GM06990 (cell line): ENCODE measurements at regions not wholly inside any gene's neighbourhood (a gene's known extent, or its start where the extent isn't known, plus 50 kb on each side); places are given as distances from the start of the nearest gene placed in this dataset.

Source experiments
- DNase-seq: peaks from one replicate; pipeline ENCODE4 v3.0.0-alpha.2; 2011; ENCODE audit not compliant: insufficient read length; ENCODE audit errors: extremely low read depth
- H3K27me3 ChIP-seq: replicated peaks from 2 replicates; pipeline ENCODE4 v1.6.0; 2011; ENCODE audit warnings: low read length; ENCODE audit not compliant: control insufficient read depth, insufficient read depth
- H3K36me3 ChIP-seq: 2 replicates; pipeline ENCODE4 v1.5.1; 2011; ENCODE audit warnings: low read length; ENCODE audit not compliant: control insufficient read depth, insufficient read depth
- H3K4me3 ChIP-seq: replicated peaks from 2 replicates; pipeline ENCODE4 v1.5.1; 2011; ENCODE audit warnings: low read depth, mild to moderate bottlenecking, control low read depth, low read length
- TF ChIP-seq, protein P1 (sequence below): IDR thresholded peaks from 2 replicates; pipeline ENCODE4 v1.5.1; 2011; ENCODE audit warnings: low read length, control low read depth, mild to moderate bottlenecking, inconsistent platforms; ENCODE audit not compliant: insufficient read depth, poor library complexity, severe bottlenecking

DNA sequence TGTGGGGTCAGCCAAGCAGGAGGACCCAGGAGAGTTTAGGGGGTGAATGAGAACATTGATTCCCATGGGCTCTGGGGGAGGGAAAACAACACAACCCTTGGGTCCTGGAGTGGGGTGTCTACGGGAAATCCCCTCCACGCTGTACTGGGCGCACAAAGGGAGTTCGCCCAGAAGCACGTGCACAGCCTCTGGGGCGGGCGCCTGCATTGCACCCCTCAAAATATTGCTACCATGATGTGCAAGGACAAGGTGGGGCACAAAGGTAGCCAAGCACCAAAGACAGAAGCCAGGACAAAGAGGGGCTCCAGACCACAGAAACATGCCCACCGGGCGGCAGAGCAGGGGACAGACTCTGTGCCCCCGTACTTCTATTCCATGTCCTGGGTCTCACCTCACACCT is 74.9 kb upstream of the EIF5 start:
- TF ChIP-seq, protein P1, sequence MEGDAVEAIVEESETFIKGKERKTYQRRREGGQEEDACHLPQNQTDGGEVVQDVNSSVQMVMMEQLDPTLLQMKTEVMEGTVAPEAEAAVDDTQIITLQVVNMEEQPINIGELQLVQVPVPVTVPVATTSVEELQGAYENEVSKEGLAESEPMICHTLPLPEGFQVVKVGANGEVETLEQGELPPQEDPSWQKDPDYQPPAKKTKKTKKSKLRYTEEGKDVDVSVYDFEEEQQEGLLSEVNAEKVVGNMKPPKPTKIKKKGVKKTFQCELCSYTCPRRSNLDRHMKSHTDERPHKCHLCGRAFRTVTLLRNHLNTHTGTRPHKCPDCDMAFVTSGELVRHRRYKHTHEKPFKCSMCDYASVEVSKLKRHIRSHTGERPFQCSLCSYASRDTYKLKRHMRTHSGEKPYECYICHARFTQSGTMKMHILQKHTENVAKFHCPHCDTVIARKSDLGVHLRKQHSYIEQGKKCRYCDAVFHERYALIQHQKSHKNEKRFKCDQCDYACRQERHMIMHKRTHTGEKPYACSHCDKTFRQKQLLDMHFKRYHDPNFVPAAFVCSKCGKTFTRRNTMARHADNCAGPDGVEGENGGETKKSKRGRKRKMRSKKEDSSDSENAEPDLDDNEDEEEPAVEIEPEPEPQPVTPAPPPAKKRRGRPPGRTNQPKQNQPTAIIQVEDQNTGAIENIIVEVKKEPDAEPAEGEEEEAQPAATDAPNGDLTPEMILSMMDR, result no peak
- no peak for DNase-seq
- Histone ChIP-seq H3K4me3 (no peak overlapping the region), H3K36me3 (no peaks in the 10 kb centered on the region), H3K27me3 (no peaks in the 10 kb centered on the region)

DNA sequence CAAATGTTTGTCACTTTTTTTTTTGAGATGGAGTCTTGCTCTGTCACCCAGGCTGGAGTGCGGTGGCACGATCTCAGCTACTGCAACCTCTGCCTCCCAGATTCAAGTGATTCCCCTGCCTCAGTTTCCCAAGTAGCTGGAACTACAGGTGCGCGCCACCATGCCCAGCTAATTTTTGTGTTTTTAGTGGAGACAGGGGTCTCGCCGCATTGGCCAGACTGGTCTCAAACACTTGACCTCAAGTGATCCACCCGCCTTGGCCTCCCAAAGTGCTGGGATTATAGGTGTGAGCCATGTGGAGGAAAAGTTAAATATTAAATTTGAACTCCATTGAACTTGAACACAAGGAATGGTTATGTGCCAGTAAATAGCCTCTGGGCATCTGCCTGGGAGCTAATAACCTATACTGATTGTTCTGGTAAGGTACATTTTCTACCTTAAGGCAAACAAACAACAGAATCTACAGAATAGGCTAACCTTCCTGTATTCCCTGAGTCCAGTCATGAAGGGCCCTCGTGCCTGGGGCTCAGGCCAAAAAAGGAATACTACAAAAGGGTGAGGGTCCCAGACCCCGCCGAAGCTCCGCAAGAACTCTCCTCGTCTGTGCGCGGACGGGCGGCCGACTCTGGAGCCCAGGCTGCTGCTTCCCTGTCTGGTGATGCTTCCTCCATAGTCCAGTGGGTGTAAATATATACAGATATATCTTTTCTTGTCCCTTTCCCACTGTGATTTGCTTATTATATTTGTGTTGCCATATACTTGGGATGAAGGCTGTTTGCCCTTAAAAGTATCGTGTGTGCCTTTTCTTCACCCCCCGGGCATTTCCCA is 74.0 kb upstream of the EIF5 start:
- TF ChIP-seq, protein P1, result no peak
- no peak for DNase-seq
- Histone ChIP-seq H3K27me3 (no peaks in the 10 kb centered on the region), H3K36me3 (no peaks in the 10 kb centered on the region), H3K4me3 (no peak overlapping the region)

DNA sequence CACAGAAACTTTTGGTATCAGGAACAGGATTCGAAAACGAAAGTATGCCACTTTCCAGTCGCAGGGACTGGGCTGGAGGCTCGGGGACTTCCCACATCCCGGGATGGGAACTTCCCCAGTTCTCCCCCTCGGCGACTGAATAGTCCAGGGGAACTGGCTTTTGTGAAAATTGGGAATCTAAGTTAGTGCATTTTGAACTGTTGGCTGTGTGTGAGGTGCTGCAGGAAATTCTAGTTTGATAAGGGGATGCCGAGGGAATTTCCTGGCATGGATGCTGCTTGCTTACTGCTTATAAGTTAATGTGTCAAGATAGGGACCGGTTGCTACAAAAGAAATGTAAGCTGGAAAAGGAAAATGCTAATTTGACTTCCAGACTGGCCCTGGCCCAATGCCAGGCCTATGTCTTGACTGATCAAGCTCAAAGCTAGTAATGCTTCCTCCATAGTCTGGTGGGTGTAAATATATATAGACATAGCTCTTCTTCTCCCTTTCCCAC is 73.4 kb upstream of the EIF5 start:
- no peak for DNase-seq
- H3K4me3 ChIP-seq, result no peak overlapping the region
- TF ChIP-seq, protein P1, result no peak
- H3K27me3 ChIP-seq, result no peaks in the 10 kb centered on the region
- H3K36me3 ChIP-seq, result no peaks in the 10 kb centered on the region

DNA sequence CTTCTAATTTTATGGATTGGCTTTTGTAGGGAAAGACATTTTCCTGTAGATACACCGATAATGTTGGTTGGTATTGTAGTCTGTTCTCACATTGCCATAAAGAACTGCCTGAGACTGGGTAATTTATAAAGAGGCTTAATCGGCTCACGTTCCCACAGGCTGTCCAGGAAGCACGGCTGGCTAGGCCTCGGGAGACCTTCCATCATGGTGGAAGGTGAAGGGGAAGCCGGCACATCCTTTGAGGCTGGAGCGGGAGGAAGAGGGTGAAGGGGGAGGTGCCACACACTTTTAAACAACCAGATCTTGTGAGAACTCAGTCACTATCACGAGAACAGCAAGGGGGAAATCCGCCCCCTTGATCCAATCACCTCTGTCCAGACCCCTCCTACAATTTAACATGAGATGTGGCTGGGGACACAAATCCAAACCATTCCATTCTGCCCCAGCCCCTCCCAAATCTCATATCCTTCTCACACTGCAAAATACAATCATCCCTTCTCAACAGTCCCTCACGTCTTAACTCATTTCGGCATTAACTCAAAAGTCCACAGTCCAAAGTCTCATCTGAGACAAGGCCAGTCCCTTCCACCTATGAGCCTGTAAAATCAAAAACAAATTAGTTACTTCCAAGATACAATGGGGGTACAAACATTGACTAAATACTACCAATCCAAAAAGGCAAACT is 66.7 kb upstream of the EIF5 start:
- DNase-seq, result no peak
- Histone ChIP-seq H3K36me3 (no peaks in the 10 kb centered on the region), H3K4me3 (no peak overlapping the region), H3K27me3 (no peaks in the 10 kb centered on the region)
- TF ChIP-seq, protein P1, result no peak

DNA sequence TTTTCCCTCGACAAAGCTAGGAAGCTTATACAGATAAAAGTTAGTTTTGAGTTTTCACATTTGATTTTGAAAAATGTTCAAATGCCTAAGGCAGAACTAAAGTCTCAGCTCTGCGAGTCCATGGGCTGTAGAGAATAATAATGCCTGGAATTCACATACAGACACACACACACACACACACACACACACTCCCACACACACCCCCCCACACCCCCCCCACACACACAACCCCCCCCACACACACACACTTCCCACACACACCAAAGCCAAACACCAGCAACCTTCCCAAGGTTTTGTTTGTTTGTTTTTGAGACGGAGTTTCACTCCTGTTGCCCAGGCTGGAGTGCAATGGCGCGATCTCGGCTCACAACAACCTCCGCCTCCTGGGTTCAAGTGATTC is 62.8 kb upstream of the EIF5 start:
- TF ChIP-seq, protein P1, result no peak
- H3K36me3 ChIP-seq, result no peaks in the 10 kb centered on the region
- no peak for DNase-seq
- no peaks in the 10 kb centered on the region for H3K27me3 ChIP-seq
- no peak overlapping the region for H3K4me3 ChIP-seq
